Prostate gland (tissue), 2 donors: ENCODE measurements at regions not wholly inside any gene's neighbourhood (a gene's known extent, or its start where the extent isn't known, plus 50 kb on each side); places are given as distances from the start of the nearest gene placed in this dataset.

ENCODE experiments used
- DNase-seq: peaks from one replicate; pipeline ENCODE4 v3.0.0-alpha.2; 2019; ENCODE audit warnings: low spot score
- H3K27ac ChIP-seq, 2 donors: fragments of 200-600 bp; sonication (generic); 2 replicates each; pipeline ENCODE4 v1.5.1; 2017 to 2019
- H3K27me3 ChIP-seq: fragments of 200-600 bp; sonication (generic); replicated peaks from 2 replicates; pipeline ENCODE4 v1.5.1; 2019; ENCODE audit not compliant: insufficient read depth
- H3K36me3 ChIP-seq, 2 donors: fragments of 200-600 bp; sonication (generic); 1 replicate in 1 of 2; 2 replicates in 1 of 2; pipeline versions ENCODE4 v1.5.1 to v1.8.1; 2017 to 2019
- H3K4me1 ChIP-seq: fragments of 200-600 bp; sonication (generic); replicated peaks from 2 replicates; pipeline ENCODE4 v1.5.1; 2019
- H3K4me3 ChIP-seq, 2 donors: fragments of 200-600 bp; sonication (generic); 2 replicates each; pipeline ENCODE4 v1.5.1; 2017 to 2019
- H3K9me3 ChIP-seq: fragments of 200-600 bp; sonication (generic); 2 replicates; pipeline ENCODE4 v1.5.1; 2017
- CTCF ChIP-seq, 4 experiments: fragments of 200-600 bp in 2 of 4; fragments of 450-650 bp in 2 of 4; sonication (generic) in 2 of 4; IDR thresholded peaks; 1 replicate in 3 of 4; 2 replicates in 1 of 4; pipeline ENCODE4 v1.5.1; 2016 to 2019; ENCODE audit warnings: antibody characterized with exemption in 4 of 4, mild to moderate bottlenecking in 2 of 4, moderate library complexity in 2 of 4
- POLR2A ChIP-seq: fragments of 450-650 bp; IDR thresholded peaks from one replicate; pipeline ENCODE4 v1.6.1; 2016; ENCODE audit warnings: antibody characterized with exemption, mild to moderate bottlenecking
- POLR2AphosphoS5 ChIP-seq: sonication (generic); formaldehyde crosslinking; IDR thresholded peaks from one replicate; pipeline ENCODE4 v1.6.1; 2017; ENCODE audit warnings: antibody characterized with exemption
- WGBS: methylation state at CpG from one replicate; pipeline ENCODE4 v1.1.5; 2018; 5-methylcytosine and 5-hydroxymethylcytosine counted together
- intact Hi-C: fragments of 100-400 bp; cut with DNase I; formaldehyde crosslinking; loops from one replicate; pipeline ENCODE4 v1.14.2; 2022

GRCh38 chr13:85618521-85618920, 180.7 kb downstream of the SLITRK6 start:
- Histone ChIP-seq H3K4me1 (no peaks in the 10 kb centered on the region), H3K27me3 (no peaks in the 10 kb centered on the region), H3K4me3 (no peak overlapping the region), H3K9me3 (no peaks in the 10 kb centered on the region), H3K27ac (no peak overlapping the region), H3K36me3 (no peaks in the 10 kb centered on the region)
- intact Hi-C loops = no loop called here
- TF ChIP-seq CTCF (IDR thresholded peaks at IDR 0.05) = no peak
- no peak for TF ChIP-seq POLR2AphosphoS5
- no peak for TF ChIP-seq POLR2A
- DNase-seq = no peak
- WGBS = 74% methylated on average over 5 of the region's 5 CpGs

DNA sequence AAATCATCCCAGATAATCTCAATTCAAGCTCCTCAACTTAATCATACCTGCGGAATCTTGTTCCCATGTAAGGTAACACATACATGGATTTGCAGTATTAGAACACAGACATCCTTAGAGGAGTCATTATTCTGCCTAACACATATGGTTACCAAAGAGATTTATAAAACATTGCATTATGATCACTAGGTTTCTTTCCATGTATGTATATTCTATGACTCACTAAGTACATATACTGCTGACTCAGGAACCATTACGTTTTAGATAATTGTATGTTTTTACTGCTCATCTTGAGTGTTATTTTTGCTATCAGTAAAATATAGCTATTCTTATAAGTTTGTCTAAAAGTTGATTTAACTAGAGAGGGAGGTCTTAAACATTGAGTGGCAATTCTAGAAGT, 182.9 kb downstream of the SLITRK6 start:
- TF ChIP-seq POLR2A (no peak), CTCF (IDR thresholded peaks at IDR 0.05) (no peak), POLR2AphosphoS5 (no peak)
- intact Hi-C loops = no loop called here
- H3K27me3 ChIP-seq = no peaks in the 10 kb centered on the region
- H3K36me3 ChIP-seq = no peaks in the 10 kb centered on the region
- 82% methylated on average over 2 of the region's 2 CpGs for WGBS
- H3K4me1 ChIP-seq = no peaks in the 10 kb centered on the region
- H3K4me3 ChIP-seq = no peak overlapping the region
- no peak for DNase-seq
- no peak overlapping the region for H3K27ac ChIP-seq
- H3K9me3 ChIP-seq = no peaks in the 10 kb centered on the region

GRCh38 chr13:85615031-85615430, 184.2 kb downstream of the SLITRK6 start:
- no peaks in the 10 kb centered on the region for H3K27me3 ChIP-seq
- no peak overlapping the region for H3K4me3 ChIP-seq
- H3K27ac ChIP-seq = no peak overlapping the region
- H3K9me3 ChIP-seq = no peaks in the 10 kb centered on the region
- DNase-seq = no peak
- intact Hi-C loops = no loop called here
- 30% methylated on average over 2 of the region's 2 CpGs for WGBS
- no peaks in the 10 kb centered on the region for H3K4me1 ChIP-seq
- TF ChIP-seq POLR2AphosphoS5 (no peak), CTCF (IDR thresholded peaks at IDR 0.05) (no peak), POLR2A (no peak)
- H3K36me3 ChIP-seq = no peaks in the 10 kb centered on the region

DNA sequence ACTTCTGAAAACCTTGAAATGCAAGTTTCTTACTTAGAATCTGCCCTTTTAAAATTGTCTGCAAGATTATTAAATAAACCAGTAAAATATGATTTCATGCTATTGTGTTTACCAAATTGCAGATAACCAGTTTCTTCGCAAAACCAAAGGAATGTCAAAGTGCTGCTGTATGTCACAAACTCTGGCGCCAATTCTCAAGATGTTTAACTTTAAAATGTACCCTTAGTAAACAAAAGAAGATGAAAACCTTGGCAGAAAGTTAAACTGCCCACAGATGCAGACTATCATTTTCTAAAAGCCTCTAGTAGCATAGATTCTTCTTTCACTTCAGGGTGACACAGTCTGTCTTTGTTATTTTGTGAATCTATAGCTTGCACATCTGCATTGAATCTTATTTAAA, 189.2 kb downstream of the SLITRK6 start:
- TF ChIP-seq POLR2A = no peak
- no peak for TF ChIP-seq POLR2AphosphoS5
- no peak for TF ChIP-seq CTCF (IDR thresholded peaks at IDR 0.05)
- Histone ChIP-seq H3K4me3 (no peak overlapping the region), H3K27me3 (no peaks in the 10 kb centered on the region), H3K4me1 (no peaks in the 10 kb centered on the region), H3K36me3 (no peaks in the 10 kb centered on the region), H3K27ac (no peak overlapping the region), H3K9me3 (no peaks in the 10 kb centered on the region)
- WGBS = 31% methylated on average over 2 of the region's 2 CpGs
- intact Hi-C loops = no loop called here
- DNase-seq = no peak

DNA sequence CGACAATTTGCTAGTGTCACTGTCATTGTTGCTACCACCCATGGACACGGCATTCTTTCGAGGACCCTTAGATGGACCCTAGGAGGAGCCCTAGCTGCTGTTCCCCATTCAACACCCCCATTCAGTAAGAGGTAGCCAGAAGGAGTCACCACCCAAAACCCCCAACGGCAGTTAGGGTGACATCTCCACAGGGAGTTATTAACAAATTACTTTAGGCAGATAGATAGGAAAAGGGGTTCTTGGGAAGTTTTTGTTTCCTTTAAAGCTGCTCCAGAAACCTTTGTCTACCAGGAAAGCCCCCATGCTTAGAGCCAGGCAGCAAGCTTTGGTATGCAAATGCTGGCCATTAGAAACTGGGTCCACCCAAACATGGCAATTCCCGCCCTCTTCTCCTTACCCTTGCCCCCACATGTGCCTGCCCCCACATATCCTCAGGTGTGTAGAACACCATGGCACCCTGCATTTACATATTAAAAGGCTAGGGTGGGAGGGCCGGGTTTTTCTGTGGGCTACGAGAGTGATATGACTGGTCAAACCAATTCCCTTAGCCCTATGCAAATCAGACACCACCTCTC, 190.9 kb downstream of the SLITRK6 start:
- intact Hi-C loops = no loop called here

More for the DNA sequence above, 190.9 kb downstream of the SLITRK6 start:
- Histone ChIP-seq H3K36me3 (no peaks in the 10 kb centered on the region), H3K27me3 (no peaks in the 10 kb centered on the region), H3K27ac (no peak overlapping the region), H3K9me3 (no peaks in the 10 kb centered on the region), H3K4me3 (no peak overlapping the region), H3K4me1 (no peaks in the 10 kb centered on the region)
- no peak for DNase-seq
- 78% methylated on average over 7 of the region's 7 CpGs for WGBS
- TF ChIP-seq CTCF (IDR thresholded peaks at IDR 0.05) (no peak), POLR2A (no peak), POLR2AphosphoS5 (no peak)
